Loucy (cell line): ENCODE measurements at regions not wholly inside any gene's neighbourhood (a gene's known extent, or its start where the extent isn't known, plus 50 kb on each side); places are given as distances from the start of the nearest gene placed in this dataset.

ENCODE experiments used
- CTCF ChIP-seq: fragments of 200-600 bp; sonication (generic); conservative IDR thresholded peaks from 2 replicates; pipeline ENCODE4 v1.5.1; 2014; ENCODE audit warnings: mild to moderate bottlenecking, antibody characterized with exemption, low read length
- EZH2phosphoT487 ChIP-seq: fragments of 200-600 bp; IDR thresholded peaks from 2 replicates; pipeline ENCODE4 v1.6.1; 2018; ENCODE audit warnings: antibody characterized with exemption, mild to moderate bottlenecking, moderate library complexity, borderline replicate concordance

GRCh38 chr6:126217497-126217896, 122.4 kb upstream of the CENPW start:
- TF ChIP-seq CTCF (no peak), EZH2phosphoT487 (no peak)
